ENCODE measurements at regions not wholly inside any gene's neighbourhood (a gene's known extent, or its start where the extent isn't known, plus 50 kb on each side); places are given as distances from the start of the nearest gene placed in this dataset.

- no peak for TF ChIP-seq GATA2 (IDR thresholded peaks at IDR 0.05; ENCODE audit: low read depth, low read length)
- no peak for TF ChIP-seq GATA3 (IDR thresholded peaks at IDR 0.05; ENCODE audit: low read depth, low read length)
Observed at GRCh38 chr12:114968727-114969126, 284.8 kb upstream of the TBX3 start.
